ENCODE measurements at regions not wholly inside any gene's neighbourhood (a gene's known extent, or its start where the extent isn't known, plus 50 kb on each side); places are given as distances from the start of the nearest gene placed in this dataset.
"Not testable (repeated sequence)": the region's sequence is repeated elsewhere in the genome, so short reads cannot be mapped to it uniquely, and the experiment has no call there.

DNA sequence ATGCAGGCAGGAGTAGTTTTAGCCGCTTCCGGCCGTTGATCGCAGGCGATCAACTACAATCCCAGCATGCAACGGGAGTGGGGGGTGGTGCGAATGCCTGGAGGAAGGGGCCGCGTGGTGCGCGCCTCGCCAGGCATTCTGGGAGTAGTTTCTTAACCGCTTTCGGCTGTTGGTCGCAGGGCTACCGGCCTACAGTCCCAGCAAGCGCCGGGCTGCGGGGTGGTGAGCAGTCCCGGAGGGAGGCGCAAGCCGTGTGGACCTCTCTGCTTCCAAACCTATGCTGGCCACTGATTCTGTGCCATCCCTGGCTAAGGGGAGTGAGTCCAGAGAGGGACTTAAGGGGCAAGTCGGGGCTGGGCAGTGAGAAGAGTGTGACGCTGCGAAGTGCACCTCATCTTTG, 604.5 kb upstream of the ZNF722 start:
- TF ChIP-seq, protein P1, sequence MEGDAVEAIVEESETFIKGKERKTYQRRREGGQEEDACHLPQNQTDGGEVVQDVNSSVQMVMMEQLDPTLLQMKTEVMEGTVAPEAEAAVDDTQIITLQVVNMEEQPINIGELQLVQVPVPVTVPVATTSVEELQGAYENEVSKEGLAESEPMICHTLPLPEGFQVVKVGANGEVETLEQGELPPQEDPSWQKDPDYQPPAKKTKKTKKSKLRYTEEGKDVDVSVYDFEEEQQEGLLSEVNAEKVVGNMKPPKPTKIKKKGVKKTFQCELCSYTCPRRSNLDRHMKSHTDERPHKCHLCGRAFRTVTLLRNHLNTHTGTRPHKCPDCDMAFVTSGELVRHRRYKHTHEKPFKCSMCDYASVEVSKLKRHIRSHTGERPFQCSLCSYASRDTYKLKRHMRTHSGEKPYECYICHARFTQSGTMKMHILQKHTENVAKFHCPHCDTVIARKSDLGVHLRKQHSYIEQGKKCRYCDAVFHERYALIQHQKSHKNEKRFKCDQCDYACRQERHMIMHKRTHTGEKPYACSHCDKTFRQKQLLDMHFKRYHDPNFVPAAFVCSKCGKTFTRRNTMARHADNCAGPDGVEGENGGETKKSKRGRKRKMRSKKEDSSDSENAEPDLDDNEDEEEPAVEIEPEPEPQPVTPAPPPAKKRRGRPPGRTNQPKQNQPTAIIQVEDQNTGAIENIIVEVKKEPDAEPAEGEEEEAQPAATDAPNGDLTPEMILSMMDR (IDR thresholded peaks at IDR 0.05) = not testable (repeated sequence)
- not testable (repeated sequence) for TF ChIP-seq POLR2A (IDR thresholded peaks at IDR 0.05)
